HEK293 (cell line): ENCODE measurements at regions not wholly inside any gene's neighbourhood (a gene's known extent, or its start where the extent isn't known, plus 50 kb on each side); places are given as distances from the start of the nearest gene placed in this dataset.

Experiments
- KLF10 ChIP-seq: fragments of 450-650 bp; IDR thresholded peaks from 2 replicates; pipeline ENCODE4 v1.5.1; 2018; ENCODE audit warnings: missing biosample characterization, mild to moderate bottlenecking, missing genetic modification characterization
- TCF7L2 ChIP-seq: IDR thresholded peaks from 2 replicates; pipeline ENCODE4 v1.6.1; 2011; ENCODE audit warnings: low read depth, mild to moderate bottlenecking, inconsistent platforms, low read length, moderate library complexity, borderline replicate concordance
- ZBTB1 ChIP-seq: fragments of 450-650 bp; formaldehyde crosslinking; IDR thresholded peaks from 2 replicates; pipeline ENCODE4 v1.5.1; 2016; ENCODE audit warnings: missing biosample characterization, missing genetic modification characterization
- ZBTB7A ChIP-seq: fragments of 450-650 bp; formaldehyde crosslinking; IDR thresholded peaks from 2 replicates; pipeline ENCODE4 v1.5.1; 2016; ENCODE audit warnings: low read depth, missing biosample characterization, missing genetic modification characterization
- ZNF10 ChIP-seq: fragments of 450-650 bp; formaldehyde crosslinking; IDR thresholded peaks from 2 replicates; pipeline ENCODE4 v1.5.1; 2017; ENCODE audit warnings: missing biosample characterization, missing genetic modification characterization
- ZNF830 ChIP-seq: fragments of 450-650 bp; IDR thresholded peaks from 2 replicates; pipeline ENCODE4 v1.5.0; 2018; ENCODE audit warnings: missing biosample characterization, missing genetic modification characterization, low read depth, mild to moderate bottlenecking, moderate library complexity
- TF ChIP-seq, protein P1 (sequence below): fragments of 450-650 bp; formaldehyde crosslinking; IDR thresholded peaks from 2 replicates; pipeline ENCODE4 v1.5.1; 2016; ENCODE audit warnings: missing biosample characterization, missing genetic modification characterization
- TF ChIP-seq, protein P2 (sequence below): fragments of 450-650 bp; formaldehyde crosslinking; IDR thresholded peaks from 2 replicates; pipeline ENCODE4 v1.5.1; 2016; ENCODE audit warnings: missing biosample characterization, missing genetic modification characterization
- TF ChIP-seq, protein P3 (sequence below): fragments of 450-650 bp; formaldehyde crosslinking; IDR thresholded peaks from 2 replicates; pipeline ENCODE4 v1.5.1; 2016; ENCODE audit warnings: missing biosample characterization, missing genetic modification characterization
- TF ChIP-seq, protein P4 (sequence below): fragments of 450-650 bp; IDR thresholded peaks from 2 replicates; pipeline ENCODE4 v1.5.1; 2018; ENCODE audit warnings: missing biosample characterization, missing genetic modification characterization

DNA sequence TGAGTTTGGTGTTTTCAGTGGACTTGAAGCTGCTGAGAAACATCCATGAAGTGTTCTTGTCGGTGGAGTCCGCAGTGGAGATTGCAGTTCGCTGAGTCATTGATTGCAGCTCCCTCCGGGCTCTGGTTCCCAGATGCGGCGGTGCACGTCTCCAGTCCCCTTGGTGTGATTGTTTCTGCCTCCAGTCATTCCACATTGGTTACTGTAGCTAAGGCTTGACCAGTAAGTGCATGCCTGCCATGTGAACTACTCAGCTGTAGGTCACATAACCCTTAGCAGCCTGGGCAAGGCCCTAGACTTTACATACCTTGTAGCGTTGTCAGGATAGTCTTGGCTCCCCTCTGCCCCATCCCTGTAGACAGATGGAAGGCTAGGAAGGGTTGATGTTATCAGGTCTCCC lies 53.8 kb upstream of the CLCN4 start:
- TF ChIP-seq, protein P1, sequence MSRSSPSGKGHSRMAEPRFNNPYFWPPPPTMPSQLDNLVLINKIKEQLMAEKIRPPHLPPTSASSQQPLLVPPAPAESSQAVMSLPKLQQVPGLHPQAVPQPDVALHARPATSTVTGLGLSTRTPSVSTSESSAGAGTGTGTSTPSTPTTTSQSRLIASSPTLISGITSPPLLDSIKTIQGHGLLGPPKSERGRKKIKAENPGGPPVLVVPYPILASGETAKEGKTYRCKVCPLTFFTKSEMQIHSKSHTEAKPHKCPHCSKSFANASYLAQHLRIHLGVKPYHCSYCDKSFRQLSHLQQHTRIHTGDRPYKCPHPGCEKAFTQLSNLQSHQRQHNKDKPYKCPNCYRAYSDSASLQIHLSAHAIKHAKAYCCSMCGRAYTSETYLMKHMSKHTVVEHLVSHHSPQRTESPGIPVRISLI (tag by site-specific recombination) = no peak
- no peak for TF ChIP-seq ZNF10
- TF ChIP-seq TCF7L2 = no peak
- TF ChIP-seq, protein P2, sequence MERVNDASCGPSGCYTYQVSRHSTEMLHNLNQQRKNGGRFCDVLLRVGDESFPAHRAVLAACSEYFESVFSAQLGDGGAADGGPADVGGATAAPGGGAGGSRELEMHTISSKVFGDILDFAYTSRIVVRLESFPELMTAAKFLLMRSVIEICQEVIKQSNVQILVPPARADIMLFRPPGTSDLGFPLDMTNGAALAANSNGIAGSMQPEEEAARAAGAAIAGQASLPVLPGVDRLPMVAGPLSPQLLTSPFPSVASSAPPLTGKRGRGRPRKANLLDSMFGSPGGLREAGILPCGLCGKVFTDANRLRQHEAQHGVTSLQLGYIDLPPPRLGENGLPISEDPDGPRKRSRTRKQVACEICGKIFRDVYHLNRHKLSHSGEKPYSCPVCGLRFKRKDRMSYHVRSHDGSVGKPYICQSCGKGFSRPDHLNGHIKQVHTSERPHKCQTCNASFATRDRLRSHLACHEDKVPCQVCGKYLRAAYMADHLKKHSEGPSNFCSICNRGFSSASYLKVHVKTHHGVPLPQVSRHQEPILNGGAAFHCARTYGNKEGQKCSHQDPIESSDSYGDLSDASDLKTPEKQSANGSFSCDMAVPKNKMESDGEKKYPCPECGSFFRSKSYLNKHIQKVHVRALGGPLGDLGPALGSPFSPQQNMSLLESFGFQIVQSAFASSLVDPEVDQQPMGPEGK = no peak
- TF ChIP-seq ZNF830 = no peak
- TF ChIP-seq, protein P3, sequence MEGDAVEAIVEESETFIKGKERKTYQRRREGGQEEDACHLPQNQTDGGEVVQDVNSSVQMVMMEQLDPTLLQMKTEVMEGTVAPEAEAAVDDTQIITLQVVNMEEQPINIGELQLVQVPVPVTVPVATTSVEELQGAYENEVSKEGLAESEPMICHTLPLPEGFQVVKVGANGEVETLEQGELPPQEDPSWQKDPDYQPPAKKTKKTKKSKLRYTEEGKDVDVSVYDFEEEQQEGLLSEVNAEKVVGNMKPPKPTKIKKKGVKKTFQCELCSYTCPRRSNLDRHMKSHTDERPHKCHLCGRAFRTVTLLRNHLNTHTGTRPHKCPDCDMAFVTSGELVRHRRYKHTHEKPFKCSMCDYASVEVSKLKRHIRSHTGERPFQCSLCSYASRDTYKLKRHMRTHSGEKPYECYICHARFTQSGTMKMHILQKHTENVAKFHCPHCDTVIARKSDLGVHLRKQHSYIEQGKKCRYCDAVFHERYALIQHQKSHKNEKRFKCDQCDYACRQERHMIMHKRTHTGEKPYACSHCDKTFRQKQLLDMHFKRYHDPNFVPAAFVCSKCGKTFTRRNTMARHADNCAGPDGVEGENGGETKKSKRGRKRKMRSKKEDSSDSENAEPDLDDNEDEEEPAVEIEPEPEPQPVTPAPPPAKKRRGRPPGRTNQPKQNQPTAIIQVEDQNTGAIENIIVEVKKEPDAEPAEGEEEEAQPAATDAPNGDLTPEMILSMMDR (tag by site-specific recombination) = no peak
- no peak for TF ChIP-seq ZBTB7A (tag by site-specific recombination)
- TF ChIP-seq KLF10 (tag by site-specific recombination) = no peak
- no peak for TF ChIP-seq ZBTB1
- TF ChIP-seq, protein P4, sequence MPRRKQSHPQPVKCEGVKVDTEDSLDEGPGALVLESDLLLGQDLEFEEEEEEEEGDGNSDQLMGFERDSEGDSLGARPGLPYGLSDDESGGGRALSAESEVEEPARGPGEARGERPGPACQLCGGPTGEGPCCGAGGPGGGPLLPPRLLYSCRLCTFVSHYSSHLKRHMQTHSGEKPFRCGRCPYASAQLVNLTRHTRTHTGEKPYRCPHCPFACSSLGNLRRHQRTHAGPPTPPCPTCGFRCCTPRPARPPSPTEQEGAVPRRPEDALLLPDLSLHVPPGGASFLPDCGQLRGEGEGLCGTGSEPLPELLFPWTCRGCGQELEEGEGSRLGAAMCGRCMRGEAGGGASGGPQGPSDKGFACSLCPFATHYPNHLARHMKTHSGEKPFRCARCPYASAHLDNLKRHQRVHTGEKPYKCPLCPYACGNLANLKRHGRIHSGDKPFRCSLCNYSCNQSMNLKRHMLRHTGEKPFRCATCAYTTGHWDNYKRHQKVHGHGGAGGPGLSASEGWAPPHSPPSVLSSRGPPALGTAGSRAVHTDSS (tag by site-specific recombination) = no peak
